Epidermal melanocyte (primary cell): ENCODE measurements at regions not wholly inside any gene's neighbourhood (a gene's known extent, or its start where the extent isn't known, plus 50 kb on each side); places are given as distances from the start of the nearest gene placed in this dataset.
"Not testable (repeated sequence)": the region's sequence is repeated elsewhere in the genome, so short reads cannot be mapped to it uniquely, and the experiment has no call there.

Experiments
- DNase-seq: peaks from one replicate; pipeline ENCODE4 v3.0.0; 2011; ENCODE audit warnings: low spot score; ENCODE audit not compliant: insufficient read length

DNA sequence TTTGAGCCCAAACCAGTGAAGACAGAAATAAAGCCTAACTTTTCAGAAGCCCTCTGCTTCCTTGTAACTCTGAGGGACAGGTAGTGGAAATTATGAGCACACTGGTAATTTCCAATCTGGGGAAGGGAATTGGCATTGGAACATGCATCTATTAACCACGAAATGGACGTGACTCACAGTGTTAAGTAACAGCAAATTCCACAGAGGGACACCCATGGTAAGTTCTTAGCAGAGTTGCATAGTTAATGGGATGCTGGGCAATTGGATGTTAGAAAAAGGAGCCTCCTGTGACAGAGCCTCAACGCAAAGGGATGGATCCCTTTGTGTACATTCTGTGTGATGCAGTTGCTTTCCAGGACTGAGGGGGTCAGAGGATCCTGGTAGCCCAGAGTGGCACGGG is 168.6 kb downstream of the SEMA6D start:
- DNase-seq, result no peak

DNA sequence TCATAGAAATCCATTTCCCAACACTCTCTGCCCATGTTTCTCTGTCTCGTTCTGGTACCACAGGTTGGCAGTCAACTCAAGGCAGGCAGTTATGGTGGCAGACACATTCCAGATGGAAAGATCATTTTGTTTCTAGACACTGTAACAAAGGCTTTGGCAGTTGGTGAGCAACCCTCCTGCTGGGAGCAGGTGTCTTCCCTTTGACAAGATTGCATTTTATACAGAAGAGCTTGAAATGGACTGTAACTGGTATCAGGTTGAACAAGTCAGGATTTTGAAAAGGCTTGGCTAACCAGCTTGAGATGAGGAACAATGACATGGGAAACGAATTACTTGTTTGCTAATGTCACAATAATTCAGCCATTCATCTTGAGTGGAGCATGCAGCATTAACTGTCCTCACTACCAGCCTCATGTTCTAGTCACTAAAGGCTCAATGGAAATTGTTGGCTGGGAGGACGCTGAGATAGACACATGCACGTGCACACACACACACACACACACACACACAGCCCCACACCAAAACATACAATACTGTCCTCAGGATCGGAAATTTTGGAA is 170.0 kb downstream of the SEMA6D start:
- DNase-seq, result no peak

DNA sequence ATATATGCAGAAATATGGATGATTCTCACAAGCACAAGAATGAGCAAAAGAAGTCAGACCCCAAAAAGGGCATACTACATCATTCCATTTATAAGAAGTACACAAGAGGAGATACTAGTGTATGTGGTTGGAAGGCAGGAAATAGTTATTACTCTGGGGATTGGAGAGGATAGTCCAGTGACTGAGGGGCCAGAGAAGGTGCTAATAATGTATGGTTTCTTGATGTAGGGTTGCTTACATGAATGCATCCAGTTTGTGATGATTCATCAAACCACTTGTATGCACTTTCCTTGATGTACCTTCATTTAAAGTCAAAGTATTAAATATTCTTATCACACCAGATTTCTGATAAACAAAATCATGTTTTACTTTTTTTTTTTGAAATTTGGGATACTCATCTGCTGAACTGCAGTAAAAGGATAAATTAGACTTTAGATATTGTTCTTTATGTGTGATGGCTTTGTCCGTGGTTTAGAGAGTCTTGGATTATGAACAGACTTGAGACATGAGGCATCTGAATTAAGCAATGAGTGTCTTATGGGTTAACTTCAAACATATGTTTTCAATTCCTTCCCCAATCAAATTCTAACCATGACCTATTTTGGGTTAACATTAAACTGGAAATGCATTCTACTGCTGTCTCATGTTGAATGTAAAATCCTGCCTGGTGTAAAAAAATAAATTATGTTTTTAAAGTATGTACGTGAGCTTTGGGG is 171.2 kb downstream of the SEMA6D start:
- DNase-seq, result no peak

DNA sequence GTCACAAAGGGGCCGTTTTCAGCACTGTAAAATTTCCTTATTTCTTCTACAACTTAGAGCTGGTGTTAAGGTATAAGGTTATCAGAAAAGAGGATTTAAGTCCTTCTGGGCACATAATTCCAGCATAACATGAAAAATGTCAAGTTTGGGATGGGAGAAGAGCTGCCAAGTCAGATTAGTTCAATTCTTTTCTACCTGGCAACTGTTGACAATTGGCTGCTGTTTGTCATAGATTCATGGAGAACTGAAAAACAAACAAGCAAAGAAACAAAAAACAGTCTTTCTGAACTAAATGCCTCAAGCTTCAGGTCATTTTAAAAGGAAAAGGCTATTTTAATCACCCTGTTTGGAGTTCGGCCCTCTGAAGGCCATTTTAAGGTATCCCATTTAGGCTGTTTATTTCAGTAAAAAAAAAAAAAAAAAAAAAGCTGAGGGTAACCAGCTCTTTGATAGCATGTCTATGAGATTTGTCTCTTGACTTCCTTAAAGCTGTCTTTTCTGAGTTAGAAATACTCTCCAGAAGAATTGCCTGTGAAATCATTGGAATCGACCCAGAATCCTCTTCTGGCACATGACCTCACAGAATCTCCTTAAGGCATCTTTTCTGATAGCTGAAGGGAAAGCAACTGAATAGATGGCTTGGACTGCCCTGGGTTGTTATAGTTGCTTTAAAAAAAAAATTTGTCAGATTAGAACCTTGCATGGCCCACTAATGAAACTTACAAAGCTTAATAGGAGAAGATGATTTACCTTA is 173.3 kb downstream of the SEMA6D start:
- DNase-seq, result peak; percentile 32

DNA sequence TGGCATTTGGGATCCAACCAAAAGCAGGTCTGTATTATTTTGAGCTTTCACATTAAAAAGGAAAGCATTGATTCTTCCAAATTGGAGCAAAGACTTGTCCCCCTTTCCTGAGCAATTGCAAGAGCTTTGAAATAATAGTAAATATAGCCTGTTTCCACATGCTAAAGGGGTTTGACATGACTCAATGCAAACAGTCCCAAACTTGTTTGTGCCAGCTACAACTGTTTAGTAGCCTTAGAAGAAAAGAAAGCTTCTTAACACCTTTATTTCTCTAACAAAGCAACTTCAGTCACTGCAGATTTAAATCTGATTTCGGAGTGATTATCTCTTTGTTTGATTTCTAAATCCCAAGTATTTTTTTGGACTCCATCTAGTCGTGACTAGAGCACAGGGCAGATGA is 180.2 kb downstream of the SEMA6D start:
- DNase-seq, result no peak

DNA sequence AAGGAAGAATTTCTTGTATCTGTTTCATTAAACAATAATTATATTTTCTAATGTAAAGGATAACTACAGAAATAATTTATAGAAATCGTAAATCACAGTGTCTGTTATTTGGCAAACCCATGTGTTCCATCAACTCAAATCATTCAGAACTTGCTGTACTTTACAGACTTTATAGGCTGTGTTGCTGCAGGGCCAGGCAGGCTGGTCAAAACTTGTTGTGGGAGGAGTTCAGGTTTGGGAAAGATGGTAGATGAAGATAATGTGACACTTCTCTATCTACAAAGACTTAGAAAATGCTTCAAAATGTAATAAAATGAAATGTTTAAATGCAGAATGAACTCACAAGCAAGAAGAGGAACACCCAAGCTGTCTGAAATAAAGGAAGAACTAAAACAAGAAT is 183.4 kb downstream of the SEMA6D start:
- no peak for DNase-seq

DNA sequence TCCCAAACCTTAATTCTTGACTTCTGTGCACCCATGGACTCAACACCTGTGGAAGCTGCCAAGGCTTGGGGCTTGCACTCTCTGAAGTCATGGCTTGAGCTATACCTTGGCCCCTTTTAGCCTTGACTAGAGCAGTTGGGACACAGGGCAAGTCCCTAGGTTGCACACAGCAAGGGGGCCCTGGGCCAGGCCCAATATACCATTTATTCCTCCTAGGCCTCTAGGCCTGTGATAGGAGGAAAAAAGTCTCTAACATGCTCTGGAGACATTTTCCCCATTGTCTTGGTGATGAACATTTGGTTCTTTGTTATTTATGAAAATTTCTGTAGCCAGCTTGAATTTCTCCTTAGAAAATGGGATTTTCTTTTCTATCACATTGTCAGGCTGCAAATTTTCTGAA is 186.1 kb downstream of the SEMA6D start:
- no peak for DNase-seq

DNA sequence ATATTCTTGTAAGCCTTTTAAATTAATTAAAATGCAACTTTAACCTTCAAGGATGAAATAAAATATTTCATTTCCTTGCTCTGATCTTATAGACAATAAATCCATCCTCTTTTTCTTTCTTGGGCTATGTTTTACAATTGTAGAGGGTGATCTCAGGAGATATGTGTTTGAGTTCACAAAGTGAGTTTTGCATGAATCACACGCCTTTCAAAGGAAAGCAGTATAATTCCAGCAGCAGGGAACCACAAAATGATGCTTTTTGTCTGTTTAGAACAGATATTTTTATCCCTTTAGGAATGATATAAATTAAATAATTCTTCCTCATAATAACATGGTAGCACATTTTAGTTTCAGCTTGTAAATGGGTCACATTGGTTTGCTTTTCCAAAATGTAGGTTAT is 191.2 kb downstream of the SEMA6D start:
- DNase-seq, result no peak

DNA sequence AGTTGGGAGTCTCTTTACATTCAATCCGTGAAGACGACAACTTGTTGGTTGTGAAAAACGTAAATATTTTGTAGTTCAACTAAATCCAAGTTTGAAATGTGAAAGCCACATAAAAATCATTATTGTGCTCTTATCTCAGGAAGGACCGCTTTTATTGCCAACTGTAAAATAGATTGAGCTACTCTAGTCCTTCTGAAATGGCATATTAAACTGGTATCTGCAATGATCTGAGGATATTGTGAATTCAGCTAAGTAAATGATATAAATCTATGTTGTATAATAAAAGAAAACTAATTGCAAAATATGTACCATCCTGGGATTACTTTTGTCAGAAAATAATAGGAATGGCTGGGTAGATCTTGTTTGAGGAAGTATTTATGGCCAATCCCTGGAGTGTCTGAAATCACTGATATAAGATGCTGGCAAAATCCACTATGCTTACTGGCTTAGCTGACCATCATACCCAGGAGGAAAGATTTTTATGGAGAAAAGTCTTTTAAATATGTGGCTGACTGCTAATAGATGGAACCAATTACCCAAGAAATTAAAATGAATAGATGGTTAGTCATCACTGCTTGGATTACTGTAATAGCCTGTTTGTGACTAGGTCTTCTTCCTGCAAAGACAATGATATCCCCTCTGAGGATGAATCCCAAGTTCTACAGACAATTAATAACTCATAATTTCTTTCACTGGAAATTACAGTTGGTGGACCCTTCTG is 191.8 kb downstream of the SEMA6D start:
- DNase-seq, result no peak

DNA sequence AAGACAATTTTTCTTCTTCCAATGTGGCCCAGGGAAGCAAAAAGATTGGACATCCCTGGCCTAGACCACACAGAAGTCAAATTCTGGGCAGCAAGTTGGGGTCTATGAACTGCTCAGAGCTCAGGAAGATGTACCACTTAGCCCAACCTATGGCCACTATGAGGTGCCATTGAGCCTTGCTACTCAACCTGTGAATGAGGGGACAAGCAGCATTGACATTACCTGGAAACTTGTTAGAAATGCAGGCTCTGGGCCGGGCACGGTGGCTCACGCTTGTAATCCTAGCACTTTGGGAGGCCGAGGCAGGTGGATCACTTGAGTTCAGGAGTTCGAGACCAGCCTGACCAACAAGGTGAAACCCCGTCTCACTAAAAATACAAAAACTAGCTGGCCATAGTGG is 195.6 kb downstream of the SEMA6D start:
- not testable (repeated sequence) for DNase-seq

DNA sequence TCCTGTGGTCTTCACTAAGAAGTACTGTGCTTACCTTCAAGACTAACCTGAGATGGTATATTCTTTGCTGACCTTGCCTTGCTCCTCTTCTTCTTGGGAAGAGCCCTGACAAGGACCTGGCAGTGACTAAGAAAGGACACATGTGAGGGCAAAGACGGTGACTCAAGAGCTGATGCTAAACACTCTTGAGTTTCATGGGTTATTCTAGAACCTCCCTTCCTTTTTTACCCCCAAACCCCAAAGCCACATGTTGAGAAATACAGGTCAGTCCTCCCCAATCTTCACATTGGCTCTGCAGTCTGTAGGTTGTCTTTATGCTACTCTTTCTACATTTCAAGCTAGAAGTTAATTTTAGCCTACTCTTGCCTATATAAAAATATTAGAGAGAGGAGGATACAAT is 200.6 kb downstream of the SEMA6D start:
- DNase-seq, result no peak

DNA sequence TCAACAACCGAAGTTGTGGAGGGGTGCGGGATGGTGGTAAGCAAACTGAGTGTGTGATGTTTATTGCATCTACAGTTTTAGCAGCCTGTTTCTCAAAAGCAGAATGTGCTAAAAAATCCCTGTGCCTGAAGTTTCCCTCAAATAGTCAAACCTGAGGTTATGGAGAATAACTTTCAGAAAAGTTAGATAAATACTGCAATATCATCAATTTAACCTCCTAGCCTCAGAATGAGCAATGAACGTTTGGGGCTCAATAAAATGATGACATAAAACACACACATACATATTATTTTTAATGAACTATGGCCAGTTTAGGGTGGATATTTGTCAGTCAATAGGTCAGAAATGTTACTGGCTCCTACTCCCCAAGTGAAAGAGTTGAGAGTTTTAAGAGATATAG is 201.6 kb downstream of the SEMA6D start:
- DNase-seq, result no peak

DNA sequence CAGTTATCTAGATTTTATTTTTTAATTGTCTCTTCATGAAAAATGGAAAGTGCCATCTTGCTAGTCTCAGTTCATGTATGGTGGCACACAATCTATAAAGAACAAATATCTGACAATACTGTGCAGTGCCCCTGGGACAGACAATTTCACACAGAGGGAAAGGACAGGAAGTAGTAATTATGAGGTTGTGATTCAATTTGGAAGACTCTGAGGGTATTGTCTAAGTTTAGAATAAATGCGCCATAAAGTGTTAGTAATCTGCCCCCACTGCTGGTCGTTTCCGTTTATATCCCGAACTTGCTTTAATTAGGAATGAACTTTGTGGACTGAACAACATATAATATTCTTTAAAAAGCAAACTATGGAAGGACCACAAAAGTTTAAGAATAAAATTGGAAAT is 196.4 kb upstream of the SLC24A5 start:
- no peak for DNase-seq

DNA sequence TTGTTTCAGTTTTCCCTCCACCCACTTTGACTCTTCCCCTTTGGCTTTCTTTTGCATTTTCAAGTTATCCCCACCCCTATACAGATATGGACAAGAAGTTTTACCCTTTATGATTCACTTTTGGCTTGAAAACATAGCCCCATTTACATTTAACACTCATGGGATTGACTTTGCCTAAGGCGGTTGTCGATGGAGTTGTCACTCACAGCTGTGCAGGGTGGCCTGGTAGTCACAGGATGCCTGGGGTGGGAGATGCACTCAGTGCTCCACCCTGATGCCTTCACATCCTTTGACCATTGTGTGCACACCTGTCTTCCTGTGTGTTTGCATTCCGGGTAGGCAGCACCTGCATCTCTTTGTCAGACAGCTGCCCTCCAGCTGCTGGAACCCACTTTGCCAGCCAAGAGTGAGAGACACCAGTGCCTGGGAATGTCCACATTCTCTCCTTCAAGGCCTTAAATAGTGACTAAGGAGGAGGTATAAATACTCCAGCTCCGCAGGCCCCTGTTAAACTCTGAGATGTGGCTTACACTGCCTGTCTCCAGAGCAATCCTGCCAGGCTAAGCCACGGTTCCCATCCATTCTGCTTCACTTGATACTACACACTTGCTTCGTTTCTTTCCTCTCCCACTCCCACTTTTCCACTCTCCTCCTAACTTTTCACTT is 191.5 kb upstream of the SLC24A5 start:
- no peak for DNase-seq

DNA sequence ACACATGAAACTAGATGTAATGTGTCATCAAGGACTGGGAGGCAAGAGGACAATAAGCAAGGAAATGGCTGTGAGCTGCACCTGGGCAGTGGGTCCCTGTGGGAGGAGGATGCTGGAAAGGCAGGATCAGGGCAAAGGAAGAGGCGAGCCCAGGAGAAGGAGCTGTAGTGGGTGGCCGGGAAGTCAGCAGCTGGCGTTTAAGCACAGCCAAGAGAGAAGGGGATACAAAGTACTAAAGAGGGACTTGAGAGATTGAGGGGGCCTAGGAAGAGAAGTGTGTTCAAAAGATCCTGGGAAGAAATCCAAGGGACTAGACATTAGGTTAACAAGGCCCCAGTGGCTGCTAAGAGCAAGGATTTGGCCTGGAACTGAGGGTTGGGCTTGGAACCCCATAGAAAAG is 188.5 kb upstream of the SLC24A5 start:
- no peak for DNase-seq

DNA sequence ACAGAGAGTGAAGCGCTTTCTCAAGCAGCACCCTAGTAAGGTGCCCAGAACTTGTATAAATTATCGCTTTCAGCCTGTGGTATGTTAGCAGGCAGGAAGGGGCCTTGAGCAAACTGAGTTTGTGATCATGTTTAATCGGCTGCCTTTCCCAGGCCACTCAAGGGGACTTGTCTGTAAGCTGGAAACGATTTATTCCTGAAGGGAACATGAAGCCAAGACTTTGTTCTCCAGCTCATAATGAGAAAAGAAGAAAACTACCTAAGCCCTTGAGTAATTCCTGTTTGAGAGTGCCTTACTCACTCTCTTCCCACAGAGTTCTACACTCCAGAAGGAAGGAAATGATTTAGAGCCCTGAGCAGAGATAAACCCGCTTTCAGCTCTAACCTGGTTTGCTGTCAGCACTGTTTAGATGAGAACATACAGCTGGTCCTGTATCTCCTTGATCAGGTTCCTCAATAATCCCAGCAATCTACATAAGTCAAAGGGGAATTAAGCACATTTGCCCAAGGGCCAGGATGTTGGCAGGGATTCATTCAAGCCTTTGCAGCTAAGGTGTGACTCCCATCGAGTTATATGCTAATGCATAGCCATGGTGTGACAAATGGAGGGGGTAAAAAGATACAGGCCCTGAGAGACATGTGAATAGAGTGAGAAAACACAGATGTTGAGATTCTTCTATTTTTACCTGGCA is 187.7 kb upstream of the SLC24A5 start:
- DNase-seq, result no peak

DNA sequence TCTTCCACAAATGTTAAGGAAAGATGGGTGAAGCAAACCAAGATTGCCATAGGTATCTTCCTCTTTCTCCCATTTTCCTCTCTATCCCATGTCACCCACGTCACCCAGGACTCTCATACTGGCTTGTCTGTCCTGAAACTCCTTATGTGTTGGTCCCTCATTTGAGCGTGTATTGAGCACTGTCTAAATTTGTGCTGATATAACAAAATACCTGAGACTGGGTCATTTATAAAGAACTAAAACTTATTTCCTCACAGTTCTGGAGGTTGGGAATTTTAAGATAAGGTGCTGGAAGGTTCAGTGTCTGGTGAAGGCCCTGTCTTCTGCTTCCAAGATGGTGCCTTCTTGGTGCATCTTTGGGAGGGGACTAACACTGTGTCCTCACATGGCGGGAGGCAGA is 186.9 kb upstream of the SLC24A5 start:
- no peak for DNase-seq

DNA sequence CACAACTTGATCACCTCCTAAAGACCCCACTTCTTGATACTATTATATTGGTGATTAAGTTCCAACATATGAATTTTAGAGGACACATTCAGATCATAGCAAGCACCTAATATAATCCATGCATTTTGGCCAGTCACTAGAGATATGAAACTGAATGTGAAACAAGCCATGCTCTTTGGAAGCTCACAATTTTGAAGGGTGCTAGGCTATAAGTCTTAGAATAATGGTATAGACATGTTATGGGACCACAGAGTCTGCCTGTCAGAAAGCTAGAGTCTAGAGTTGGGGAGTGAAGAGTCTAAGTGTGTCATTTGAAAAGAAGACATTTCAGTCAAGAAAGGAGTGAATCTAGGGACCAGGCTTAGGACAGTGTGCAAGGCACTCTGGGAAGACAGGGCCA is 186.4 kb upstream of the SLC24A5 start:
- no peak for DNase-seq

DNA sequence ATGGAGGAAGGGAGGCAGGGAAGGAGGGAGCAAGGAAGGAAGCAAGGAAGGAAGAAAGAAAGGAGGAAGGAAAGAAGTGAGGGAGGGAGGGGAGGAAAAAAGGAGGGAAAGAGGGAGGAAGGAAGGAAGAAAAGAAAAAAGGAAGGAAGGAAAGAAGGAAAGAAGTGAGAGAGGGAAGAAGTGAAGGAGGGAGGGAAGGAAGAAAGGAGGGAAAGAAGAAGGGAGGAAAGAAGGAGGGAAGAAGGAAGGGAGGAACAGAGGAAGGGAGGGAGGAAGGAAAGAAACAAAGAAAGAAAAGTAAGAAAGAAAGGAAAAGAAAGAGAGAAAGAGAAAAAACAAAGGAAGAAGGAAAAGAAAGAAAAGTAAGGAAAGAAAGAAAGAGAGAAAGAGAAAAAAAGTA is 183.0 kb upstream of the SLC24A5 start:
- no peak for DNase-seq

DNA sequence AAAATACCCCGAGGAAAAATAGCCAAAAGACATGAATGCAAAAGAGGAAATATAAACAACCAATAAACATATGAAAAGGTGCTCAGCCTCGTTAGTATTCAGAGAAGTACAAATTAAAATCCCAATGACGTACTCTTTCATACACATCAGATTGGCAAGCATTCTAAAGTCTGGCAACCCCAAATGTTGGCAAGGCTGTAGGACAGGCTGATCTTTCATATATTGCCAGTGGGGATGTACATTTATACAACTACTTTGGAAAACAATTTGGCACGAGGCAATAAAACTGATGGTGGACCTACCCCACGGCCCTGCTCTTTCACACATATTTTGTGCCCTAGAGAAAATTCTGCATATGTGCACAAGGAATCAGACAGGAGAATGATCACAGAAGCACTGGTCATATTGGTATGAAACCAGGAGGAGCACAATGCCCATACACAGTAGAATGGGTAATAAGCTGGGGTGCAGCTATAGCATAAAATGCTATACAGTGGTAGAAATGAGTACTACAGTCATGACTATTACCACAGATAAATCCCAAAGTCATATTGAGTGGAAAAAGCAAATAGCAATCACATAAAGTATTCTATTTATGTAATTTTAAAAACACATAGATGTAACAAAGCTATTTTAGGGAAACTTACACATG is 176.0 kb upstream of the SLC24A5 start:
- DNase-seq, result no peak
